ENCODE measurements at regions not wholly inside any gene's neighbourhood (a gene's known extent, or its start where the extent isn't known, plus 50 kb on each side); places are given as distances from the start of the nearest gene placed in this dataset.

DNA sequence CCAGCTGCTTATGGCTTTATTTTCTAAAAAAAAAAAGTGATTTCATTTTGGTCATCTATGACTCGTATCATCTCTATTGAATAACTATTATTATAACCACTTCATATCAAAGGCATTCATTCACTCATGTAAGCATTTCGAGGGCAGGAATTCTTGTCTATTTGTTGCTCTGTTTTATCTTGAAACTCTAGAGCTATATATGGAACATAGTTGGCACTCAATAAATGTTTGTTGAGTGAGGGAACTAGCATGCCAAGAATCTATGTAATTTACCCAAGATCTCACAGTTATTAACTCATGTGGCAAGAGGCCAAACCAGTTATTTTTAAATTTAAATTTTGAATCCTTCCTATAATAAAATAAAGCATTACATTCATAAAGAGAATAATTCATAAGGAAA, 470.1 kb downstream of the TMX3 start:
- DNase-seq (no peak), ATAC-seq (ENCODE audit: low FRiP score in 2 of 2) (no peak)
- H3K4me3 ChIP-seq = no peak overlapping the region
- H3K36me3 ChIP-seq = no peaks in the 10 kb centered on the region
- H3K9me3 ChIP-seq = no peaks in the 10 kb centered on the region
- 49 to 59% methylated on average over 2 of the region's 2 CpGs for WGBS, 2 donors
- H3K27me3 ChIP-seq = no peaks in the 10 kb centered on the region
- H3K4me1 ChIP-seq = no peaks in the 10 kb centered on the region
- no peak overlapping the region for H3K27ac ChIP-seq
- TF ChIP-seq POLR2AphosphoS5 (IDR thresholded peaks at IDR 0.05) = no peak
- no peak for TF ChIP-seq POLR2A (IDR thresholded peaks at IDR 0.05)

DNA sequence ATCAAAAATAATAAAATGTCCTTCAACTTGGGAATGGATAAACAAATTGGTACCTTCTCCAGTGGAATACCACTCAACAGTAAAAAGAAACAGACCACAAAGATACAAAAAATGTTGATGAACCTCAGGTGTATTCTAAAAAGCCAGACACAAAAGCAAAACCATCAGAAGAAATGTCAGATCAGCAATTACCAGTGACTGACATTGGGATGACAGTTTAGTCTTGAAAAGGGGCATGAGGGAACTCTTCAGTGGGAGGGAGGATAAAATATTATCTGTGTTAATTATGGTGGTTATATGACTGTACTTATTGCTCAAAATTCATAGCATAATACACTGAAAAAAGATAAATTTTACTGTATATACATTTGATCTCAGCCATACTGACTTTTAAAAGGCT, 473.0 kb downstream of the TMX3 start:
- Histone ChIP-seq H3K27me3 (no peaks in the 10 kb centered on the region), H3K27ac (no peak overlapping the region), H3K36me3 (no peaks in the 10 kb centered on the region), H3K4me3 (no peak overlapping the region), H3K9me3 (no peaks in the 10 kb centered on the region), H3K4me1 (no peaks in the 10 kb centered on the region)
- TF ChIP-seq EP300 (IDR thresholded peaks at IDR 0.05) = no peak
- DNase-seq (no peak), ATAC-seq (ENCODE audit: low FRiP score in 2 of 2) (no peak)

DNA sequence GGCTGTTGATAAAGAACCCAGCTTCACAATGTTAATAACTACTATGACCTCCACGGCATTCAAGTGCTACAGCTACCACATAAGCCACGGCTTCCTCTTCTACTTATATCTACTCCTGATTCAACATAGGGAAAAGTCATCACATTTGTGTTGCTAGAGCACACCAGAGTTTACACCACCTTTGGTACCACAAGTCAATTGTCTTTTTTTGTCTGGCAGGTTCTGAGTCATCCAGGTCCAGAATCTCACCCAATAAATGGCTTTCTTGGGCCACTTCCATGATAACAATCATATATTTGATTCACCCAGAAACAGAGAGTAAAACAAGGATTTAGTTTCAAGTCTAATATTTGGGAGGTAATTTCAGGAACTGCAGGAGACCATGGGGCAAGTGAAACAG, 480.2 kb downstream of the TMX3 start:
- no peaks in the 10 kb centered on the region for H3K36me3 ChIP-seq
- WGBS, 2 donors = 25 to 40% methylated on average over 2 of the region's 2 CpGs
- H3K27me3 ChIP-seq = no peaks in the 10 kb centered on the region
- H3K4me3 ChIP-seq = no peak overlapping the region
- H3K27ac ChIP-seq = no peak overlapping the region
- no peaks in the 10 kb centered on the region for H3K4me1 ChIP-seq
- TF ChIP-seq POLR2AphosphoS5 (IDR thresholded peaks at IDR 0.05) = no peak
- TF ChIP-seq POLR2A (IDR thresholded peaks at IDR 0.05) = no peak
- TF ChIP-seq EP300 (IDR thresholded peaks at IDR 0.05) = no peak
- TF ChIP-seq, protein P1, sequence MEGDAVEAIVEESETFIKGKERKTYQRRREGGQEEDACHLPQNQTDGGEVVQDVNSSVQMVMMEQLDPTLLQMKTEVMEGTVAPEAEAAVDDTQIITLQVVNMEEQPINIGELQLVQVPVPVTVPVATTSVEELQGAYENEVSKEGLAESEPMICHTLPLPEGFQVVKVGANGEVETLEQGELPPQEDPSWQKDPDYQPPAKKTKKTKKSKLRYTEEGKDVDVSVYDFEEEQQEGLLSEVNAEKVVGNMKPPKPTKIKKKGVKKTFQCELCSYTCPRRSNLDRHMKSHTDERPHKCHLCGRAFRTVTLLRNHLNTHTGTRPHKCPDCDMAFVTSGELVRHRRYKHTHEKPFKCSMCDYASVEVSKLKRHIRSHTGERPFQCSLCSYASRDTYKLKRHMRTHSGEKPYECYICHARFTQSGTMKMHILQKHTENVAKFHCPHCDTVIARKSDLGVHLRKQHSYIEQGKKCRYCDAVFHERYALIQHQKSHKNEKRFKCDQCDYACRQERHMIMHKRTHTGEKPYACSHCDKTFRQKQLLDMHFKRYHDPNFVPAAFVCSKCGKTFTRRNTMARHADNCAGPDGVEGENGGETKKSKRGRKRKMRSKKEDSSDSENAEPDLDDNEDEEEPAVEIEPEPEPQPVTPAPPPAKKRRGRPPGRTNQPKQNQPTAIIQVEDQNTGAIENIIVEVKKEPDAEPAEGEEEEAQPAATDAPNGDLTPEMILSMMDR (IDR thresholded peaks at IDR 0.05) = no peak
- DNase-seq = no peak
- no peak for ATAC-seq (ENCODE audit: low FRiP score in 2 of 2)
- H3K9me3 ChIP-seq = no peaks in the 10 kb centered on the region

DNA sequence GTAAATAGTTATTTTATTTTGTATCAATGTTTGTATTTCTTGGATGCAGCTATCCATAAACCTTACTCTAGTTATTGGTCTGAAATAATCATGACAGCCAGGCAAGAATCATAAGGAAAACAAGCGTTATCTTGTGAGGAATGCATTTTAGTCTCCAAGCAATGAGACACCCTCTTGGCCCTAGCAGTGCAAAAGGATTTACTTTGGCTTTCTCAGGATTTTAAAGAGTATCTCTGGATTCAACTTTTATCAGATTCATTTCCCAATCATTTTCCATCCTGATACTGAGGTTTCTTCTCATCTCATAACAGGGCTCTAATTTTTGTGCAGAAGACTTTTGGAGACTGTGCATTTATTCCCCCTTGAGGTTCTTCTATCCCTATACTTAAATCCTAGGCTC, 480.8 kb downstream of the TMX3 start:
- Histone ChIP-seq H3K27me3 (no peaks in the 10 kb centered on the region), H3K4me3 (no peak overlapping the region)

DNA sequence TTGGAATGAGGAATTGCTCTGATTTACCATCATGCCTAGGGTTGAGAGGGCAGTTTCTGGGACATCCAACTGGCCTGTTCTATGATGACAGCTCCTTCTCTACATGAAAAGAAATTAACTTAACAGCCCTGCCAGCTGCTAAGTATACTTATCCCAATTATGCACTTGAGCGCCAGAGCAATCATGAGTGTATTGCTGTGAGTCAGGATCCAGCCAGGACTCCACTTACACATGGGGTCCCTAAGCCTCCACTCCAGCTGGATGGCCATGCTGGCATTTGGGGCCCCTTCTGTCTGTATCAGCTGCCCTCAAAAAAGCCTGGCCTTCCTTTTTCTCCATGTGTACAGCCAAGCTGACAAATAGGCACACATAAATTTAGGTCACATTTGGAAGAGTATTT, 481.9 kb downstream of the TMX3 start:
- 69% methylated on average over 1 of the region's 1 CpG; no CpG with 5 or more reads in 1 of the 2 donors for WGBS, 2 donors
- ATAC-seq (ENCODE audit: low FRiP score in 2 of 2) (no peak), DNase-seq (no peak)
- no peak overlapping the region for H3K27ac ChIP-seq
- H3K36me3 ChIP-seq = no peaks in the 10 kb centered on the region
- no peak for TF ChIP-seq POLR2A (IDR thresholded peaks at IDR 0.05)
- TF ChIP-seq EP300 (IDR thresholded peaks at IDR 0.05) = no peak
- TF ChIP-seq POLR2AphosphoS5 (IDR thresholded peaks at IDR 0.05) = no peak
- TF ChIP-seq, protein P1 (IDR thresholded peaks at IDR 0.05) = no peak
- H3K4me1 ChIP-seq = no peaks in the 10 kb centered on the region
- no peaks in the 10 kb centered on the region for H3K9me3 ChIP-seq
- no peak overlapping the region for H3K4me3 ChIP-seq
- no peaks in the 10 kb centered on the region for H3K27me3 ChIP-seq

More for the DNA sequence above, 480.8 kb downstream of the TMX3 start:
- DNase-seq (no peak), ATAC-seq (ENCODE audit: low FRiP score in 2 of 2) (no peak)
- Histone ChIP-seq H3K4me1 (no peaks in the 10 kb centered on the region), H3K9me3 (no peaks in the 10 kb centered on the region), H3K27ac (no peak overlapping the region), H3K36me3 (no peaks in the 10 kb centered on the region)
- WGBS, 2 donors = 83 to 88% methylated on average over 1 of the region's 1 CpG
- no peak for TF ChIP-seq POLR2AphosphoS5 (IDR thresholded peaks at IDR 0.05)
- TF ChIP-seq POLR2A (IDR thresholded peaks at IDR 0.05) = no peak
- TF ChIP-seq EP300 (IDR thresholded peaks at IDR 0.05) = no peak
- TF ChIP-seq, protein P1 (IDR thresholded peaks at IDR 0.05) = no peak

DNA sequence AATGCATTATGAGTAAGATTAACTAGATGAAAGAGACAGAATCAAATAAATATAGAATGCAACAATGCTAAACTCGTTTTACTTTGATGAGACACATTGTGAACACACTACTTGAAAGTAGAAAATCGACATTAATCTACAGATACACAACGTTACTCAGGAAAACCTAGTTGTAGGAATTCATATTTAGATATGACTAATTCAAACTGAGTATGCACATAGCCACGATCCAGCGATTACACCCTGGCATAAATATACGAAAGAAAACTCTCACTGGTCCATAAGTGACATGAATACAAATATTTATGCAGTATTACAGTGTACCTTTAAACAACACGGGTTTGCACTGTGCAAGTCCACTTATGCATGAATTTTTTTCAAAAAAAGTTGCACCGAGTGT, 485.6 kb downstream of the TMX3 start:
- Histone ChIP-seq H3K27ac (no peak overlapping the region), H3K4me3 (no peak overlapping the region), H3K36me3 (no peaks in the 10 kb centered on the region), H3K4me1 (no peaks in the 10 kb centered on the region), H3K9me3 (no peaks in the 10 kb centered on the region), H3K27me3 (no peaks in the 10 kb centered on the region)
- ATAC-seq (ENCODE audit: low FRiP score in 2 of 2) (no peak), DNase-seq (no peak)
- no peak for TF ChIP-seq POLR2AphosphoS5 (IDR thresholded peaks at IDR 0.05)
- TF ChIP-seq, protein P1 (IDR thresholded peaks at IDR 0.05) = no peak
- no peak for TF ChIP-seq POLR2A (IDR thresholded peaks at IDR 0.05)
- no peak for TF ChIP-seq EP300 (IDR thresholded peaks at IDR 0.05)
- 75 to 78% methylated on average over 8 of the region's 8 CpGs for WGBS, 2 donors

Data from upper lobe of left lung (tissue), 6 donors.